HepG2 (cell line): ENCODE measurements at regions not wholly inside any gene's neighbourhood (a gene's known extent, or its start where the extent isn't known, plus 50 kb on each side); places are given as distances from the start of the nearest gene placed in this dataset.

Source experiments
- ATAC-seq: fragments of 200-7000 bp; cut with Tn5 transposase; 3 replicates; pipeline ENCODE4 v1.9.1; 2020; ENCODE audit warnings: mild to moderate bottlenecking, moderate library complexity
- BruUV-seq: library from RNA; stranded (reverse); fragments of 400-500 nt; replicated peaks from 2 replicates; lab custom pipeline; 2021; lab: Mats Ljungman, UMichigan
- CTCF ChIA-PET: fragments of 300-600 bp; formaldehyde crosslinking; extraction: SDS; loops from one replicate; lab custom pipeline; 2021; ENCODE audit warnings: low total read pairs, inconsistent platforms, low intra/inter-chr PET ratio; lab: Yijun Ruan, JAX
- POLR2A ChIA-PET: fragments of 350-600 bp; sonication (Branson Sonifier 250); formaldehyde crosslinking; loops from one replicate; lab custom pipeline; 2020; ENCODE audit warnings: antibody characterized with exemption, inconsistent platforms; lab: Yijun Ruan, JAX
- DNase-seq: peaks from one replicate; pipeline ENCODE4 v3.0.0-alpha.2; 2015; ENCODE audit warnings: low spot score
- FAIRE-seq: peaks from 3 replicates; lab custom pipeline; 2011; peaks lifted over from hg19 to GRCh38; lab: Jason Lieb, UNC
- H2AFZ ChIP-seq: one replicate; pipeline ENCODE4 v1.6.1; 2011; ENCODE audit warnings: low read length, inconsistent platforms
- H3K27ac ChIP-seq: fragments of 300-600 bp; 3 replicates; pipeline ENCODE4 v1.8.0; 2011; ENCODE audit warnings: mixed run types, mild to moderate bottlenecking, mixed read lengths, low read length, inconsistent platforms; ENCODE audit not compliant: insufficient read depth; ENCODE audit errors: extremely low read length
- H3K27me3 ChIP-seq, 2 experiments: fragments of 200-600 bp in 1 of 2; 2 replicates in 1 of 2; 3 replicates in 1 of 2; pipeline versions ENCODE4 v1.6.0 to v1.8.0; 2011; ENCODE audit warnings: low read length in 2 of 2, mild to moderate bottlenecking in 2 of 2, moderate library complexity in 2 of 2, inconsistent platforms in 1 of 2; ENCODE audit not compliant: insufficient read depth in 2 of 2, control insufficient read depth in 1 of 2
- H3K36me3 ChIP-seq, 2 experiments: fragments of 200-600 bp in 1 of 2; replicated peaks in 1 of 2; 2 replicates in 1 of 2; 3 replicates in 1 of 2; pipeline versions ENCODE4 v1.5.1 to v1.8.0; 2011; ENCODE audit warnings: low read length in 2 of 2, inconsistent platforms in 1 of 2; ENCODE audit not compliant: insufficient read depth in 2 of 2, control insufficient read depth in 1 of 2
- H3K4me1 ChIP-seq: 2 replicates; pipeline ENCODE4 v1.5.1; 2012; ENCODE audit warnings: low read length, inconsistent platforms; ENCODE audit not compliant: insufficient read depth
- H3K4me2 ChIP-seq: 2 replicates; pipeline ENCODE4 v1.6.0; 2011; ENCODE audit warnings: low read depth, low read length, inconsistent platforms
- H3K4me3 ChIP-seq, 3 experiments: fragments of 200-600 bp in 1 of 3; sonication (generic), shearing (Covaris generic) in 1 of 3; replicated peaks in 1 of 3; 2 replicates each; pipeline ENCODE4 v1.5.1; 2011 to 2016; ENCODE audit warnings: low read length in 3 of 3, inconsistent platforms in 2 of 3, low read depth in 2 of 3, mild to moderate bottlenecking in 2 of 3, control low read depth in 1 of 3, mixed read lengths in 1 of 3; ENCODE audit not compliant: insufficient read depth in 1 of 3
- H3K79me2 ChIP-seq: one replicate; pipeline ENCODE4 v1.6.1; 2011; ENCODE audit warnings: low read length, inconsistent platforms; ENCODE audit not compliant: insufficient read depth
- H3K9ac ChIP-seq: 2 replicates; pipeline ENCODE4 v1.6.0; 2011; ENCODE audit warnings: mild to moderate bottlenecking, low read depth, low read length, inconsistent platforms; ENCODE audit not compliant: insufficient read depth
- H3K9me3 ChIP-seq: 2 replicates; pipeline ENCODE4 v1.5.1; 2012; ENCODE audit warnings: mild to moderate bottlenecking, low read length
- H4K20me1 ChIP-seq: 2 replicates; pipeline ENCODE4 v1.6.0; 2011; ENCODE audit warnings: inconsistent platforms, mild to moderate bottlenecking, low read length, moderate library complexity; ENCODE audit not compliant: insufficient read depth
- FLYWCH1 ChIP-seq: sonication (generic); formaldehyde crosslinking; IDR thresholded peaks from 2 replicates; pipeline ENCODE4 v1.8.1; 2023; ENCODE audit warnings: mild to moderate bottlenecking, missing genetic modification reagents
- GATAD2A ChIP-seq: IDR thresholded peaks from 2 replicates; pipeline ENCODE4 v1.6.1; 2016
- HNRNPLL ChIP-seq: fragments of 200-400 bp; formaldehyde crosslinking; IDR thresholded peaks from 2 replicates; pipeline ENCODE4 v1.6.1; 2017; ENCODE audit warnings: mild to moderate bottlenecking, low read depth, low read length; ENCODE audit not compliant: poor library complexity, severe bottlenecking
- RBM22 ChIP-seq: fragments of 200-400 bp; formaldehyde crosslinking; optimal IDR thresholded peaks from 2 replicates; pipeline ENCODE3; 2017; ENCODE audit warnings: mild to moderate bottlenecking, low read length, moderate library complexity
- RFX1 ChIP-seq: fragments of 450-650 bp; IDR thresholded peaks from 2 replicates; pipeline ENCODE4 v1.6.1; 2017
- SMAD9 ChIP-seq: sonication (generic); formaldehyde crosslinking; IDR thresholded peaks from 2 replicates; pipeline ENCODE4 v1.5.1; 2020; ENCODE audit warnings: mild to moderate bottlenecking, missing genetic modification reagents
- SSRP1 ChIP-seq: IDR thresholded peaks from 2 replicates; pipeline ENCODE4 v1.6.1; 2016; ENCODE audit warnings: control low read depth
- ZFP1 ChIP-seq: IDR thresholded peaks from 2 replicates; pipeline ENCODE4 v1.6.1; 2016
- ZNF234 ChIP-seq: sonication (generic); formaldehyde crosslinking; conservative IDR thresholded peaks from 2 replicates; pipeline ENCODE4 v1.5.1; 2020; ENCODE audit warnings: mild to moderate bottlenecking, missing genetic modification reagents
- ZNF343 ChIP-seq: sonication (generic); formaldehyde crosslinking; IDR thresholded peaks from 2 replicates; pipeline ENCODE4 v1.4.0; 2020; ENCODE audit warnings: mild to moderate bottlenecking, missing genetic modification reagents
- ZNF547 ChIP-seq: sonication (generic); formaldehyde crosslinking; IDR thresholded peaks from 2 replicates; pipeline ENCODE4 v1.5.1; 2020; ENCODE audit warnings: mild to moderate bottlenecking, missing genetic modification reagents
- WGBS: methylation state at CpG from one replicate; pipeline ENCODE4 v1.1.6; 2017; ENCODE audit warnings: low lambda C conversion rate; 5-methylcytosine and 5-hydroxymethylcytosine counted together
- in situ Hi-C: cut with HindIII; loops from 2 replicates; pipeline ENCODE4 v1.10.0; 2017; ENCODE audit warnings: low pct_unique_long_range_greater_than_20kb; ENCODE audit not compliant: extremely low pct_ligation_motif_present
- intact Hi-C: fragments of 100-400 bp; cut with micrococcal nuclease; formaldehyde crosslinking; loops from one replicate; pipeline ENCODE4 v1.10.0; 2022; ENCODE audit not compliant: unreplicated experiment
- TF ChIP-seq, protein P1 (sequence below): sonication (generic); formaldehyde crosslinking; IDR thresholded peaks from 2 replicates; pipeline ENCODE4 v1.9.0; 2021; ENCODE audit warnings: missing genetic modification reagents, mild to moderate bottlenecking, borderline replicate concordance
- TF ChIP-seq, protein P2 (sequence below): sonication (generic); formaldehyde crosslinking; IDR thresholded peaks from 2 replicates; pipeline ENCODE4 v1.4.0; 2020; ENCODE audit warnings: missing genetic modification reagents, mild to moderate bottlenecking, borderline replicate concordance
- TF ChIP-seq, protein P3 (sequence below): sonication (generic); formaldehyde crosslinking; IDR thresholded peaks from 2 replicates; pipeline ENCODE4 v1.5.0; 2020; ENCODE audit warnings: mild to moderate bottlenecking, missing genetic modification reagents, borderline replicate concordance

DNA sequence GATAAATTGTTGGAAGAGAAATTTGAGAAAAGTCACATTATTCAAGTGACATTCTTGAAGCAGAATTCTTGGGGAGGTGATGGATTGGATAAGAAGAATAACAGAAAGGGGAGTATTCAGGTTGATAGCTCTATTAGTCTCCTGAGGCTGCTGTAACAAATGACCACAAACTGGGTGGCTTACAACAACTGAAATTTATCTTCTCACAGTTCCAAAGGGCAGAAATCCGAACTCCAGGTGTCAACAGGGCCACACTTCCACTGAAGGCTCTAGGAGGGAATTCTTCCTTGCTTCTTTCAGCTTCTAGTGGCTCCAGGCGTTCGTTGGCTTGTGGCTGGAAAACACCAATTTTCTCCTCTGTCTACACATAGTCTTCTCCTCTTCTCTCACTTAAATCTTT, 99.8 kb downstream of the TES start:
- Histone ChIP-seq H4K20me1 (no peaks in the 10 kb centered on the region), H3K27ac (no peak overlapping the region), H3K36me3 (no peaks in the 10 kb centered on the region), H3K9me3 (no peaks in the 10 kb centered on the region), H2AFZ (no peak overlapping the region), H3K9ac (no peak overlapping the region), H3K79me2 (no peaks in the 10 kb centered on the region), H3K4me2 (no peak overlapping the region), H3K27me3 (no peaks in the 10 kb centered on the region), H3K4me3 (no peak overlapping the region), H3K4me1 (peaks cover 15% of the 10 kb centered on the region)
- POLR2A ChIA-PET, result no interaction called here
- BruUV-seq, result no TSS peak
- 73% methylated on average over 2 of the region's 3 CpGs for WGBS
- CTCF ChIA-PET, result no interaction called here
- DNase-seq (no peak), FAIRE-seq (no peak), ATAC-seq (no peak)
- intact Hi-C loops (no loop called here), in situ Hi-C loops (no loop called here)
- no peak for TF ChIP-seq RBM22
- TF ChIP-seq ZFP1 (CRISPR knock-in tag), result no peak
- no peak for TF ChIP-seq FLYWCH1 (CRISPR knock-in tag)
- no peak for TF ChIP-seq HNRNPLL
- TF ChIP-seq SMAD9 (CRISPR knock-in tag), result no peak
- TF ChIP-seq, protein P1, sequence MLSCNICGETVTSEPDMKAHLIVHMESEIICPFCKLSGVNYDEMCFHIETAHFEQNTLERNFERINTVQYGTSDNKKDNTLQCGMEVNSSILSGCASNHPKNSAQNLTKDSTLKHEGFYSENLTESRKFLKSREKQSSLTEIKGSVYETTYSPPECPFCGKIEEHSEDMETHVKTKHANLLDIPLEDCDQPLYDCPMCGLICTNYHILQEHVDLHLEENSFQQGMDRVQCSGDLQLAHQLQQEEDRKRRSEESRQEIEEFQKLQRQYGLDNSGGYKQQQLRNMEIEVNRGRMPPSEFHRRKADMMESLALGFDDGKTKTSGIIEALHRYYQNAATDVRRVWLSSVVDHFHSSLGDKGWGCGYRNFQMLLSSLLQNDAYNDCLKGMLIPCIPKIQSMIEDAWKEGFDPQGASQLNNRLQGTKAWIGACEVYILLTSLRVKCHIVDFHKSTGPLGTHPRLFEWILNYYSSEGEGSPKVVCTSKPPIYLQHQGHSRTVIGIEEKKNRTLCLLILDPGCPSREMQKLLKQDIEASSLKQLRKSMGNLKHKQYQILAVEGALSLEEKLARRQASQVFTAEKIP, result no peak
- TF ChIP-seq, protein P2, sequence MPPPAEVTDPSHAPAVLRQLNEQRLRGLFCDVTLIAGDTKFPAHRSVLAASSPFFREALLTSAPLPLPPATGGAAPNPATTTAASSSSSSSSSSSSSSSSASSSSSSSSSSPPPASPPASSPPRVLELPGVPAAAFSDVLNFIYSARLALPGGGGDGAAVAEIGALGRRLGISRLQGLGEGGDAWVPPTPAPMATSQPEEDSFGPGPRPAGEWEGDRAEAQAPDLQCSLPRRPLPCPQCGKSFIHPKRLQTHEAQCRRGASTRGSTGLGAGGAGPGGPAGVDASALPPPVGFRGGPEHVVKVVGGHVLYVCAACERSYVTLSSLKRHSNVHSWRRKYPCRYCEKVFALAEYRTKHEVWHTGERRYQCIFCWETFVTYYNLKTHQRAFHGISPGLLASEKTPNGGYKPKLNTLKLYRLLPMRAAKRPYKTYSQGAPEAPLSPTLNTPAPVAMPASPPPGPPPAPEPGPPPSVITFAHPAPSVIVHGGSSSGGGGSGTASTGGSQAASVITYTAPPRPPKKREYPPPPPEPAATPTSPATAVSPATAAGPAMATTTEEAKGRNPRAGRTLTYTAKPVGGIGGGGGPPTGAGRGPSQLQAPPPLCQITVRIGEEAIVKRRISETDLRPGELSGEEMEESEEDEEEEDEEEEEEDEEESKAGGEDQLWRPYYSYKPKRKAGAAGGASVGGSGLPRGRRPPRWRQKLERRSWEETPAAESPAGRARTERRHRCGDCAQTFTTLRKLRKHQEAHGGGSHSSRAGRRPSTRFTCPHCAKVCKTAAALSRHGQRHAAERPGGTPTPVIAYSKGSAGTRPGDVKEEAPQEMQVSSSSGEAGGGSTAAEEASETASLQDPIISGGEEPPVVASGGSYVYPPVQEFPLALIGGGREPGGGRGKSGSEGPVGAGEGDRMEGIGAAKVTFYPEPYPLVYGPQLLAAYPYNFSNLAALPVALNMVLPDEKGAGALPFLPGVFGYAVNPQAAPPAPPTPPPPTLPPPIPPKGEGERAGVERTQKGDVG (CRISPR knock-in tag), result no peak
- TF ChIP-seq ZNF547, result no peak
- no peak for TF ChIP-seq SSRP1 (CRISPR knock-in tag)
- TF ChIP-seq RFX1, result no peak
- TF ChIP-seq ZNF343, result no peak
- TF ChIP-seq, protein P3, sequence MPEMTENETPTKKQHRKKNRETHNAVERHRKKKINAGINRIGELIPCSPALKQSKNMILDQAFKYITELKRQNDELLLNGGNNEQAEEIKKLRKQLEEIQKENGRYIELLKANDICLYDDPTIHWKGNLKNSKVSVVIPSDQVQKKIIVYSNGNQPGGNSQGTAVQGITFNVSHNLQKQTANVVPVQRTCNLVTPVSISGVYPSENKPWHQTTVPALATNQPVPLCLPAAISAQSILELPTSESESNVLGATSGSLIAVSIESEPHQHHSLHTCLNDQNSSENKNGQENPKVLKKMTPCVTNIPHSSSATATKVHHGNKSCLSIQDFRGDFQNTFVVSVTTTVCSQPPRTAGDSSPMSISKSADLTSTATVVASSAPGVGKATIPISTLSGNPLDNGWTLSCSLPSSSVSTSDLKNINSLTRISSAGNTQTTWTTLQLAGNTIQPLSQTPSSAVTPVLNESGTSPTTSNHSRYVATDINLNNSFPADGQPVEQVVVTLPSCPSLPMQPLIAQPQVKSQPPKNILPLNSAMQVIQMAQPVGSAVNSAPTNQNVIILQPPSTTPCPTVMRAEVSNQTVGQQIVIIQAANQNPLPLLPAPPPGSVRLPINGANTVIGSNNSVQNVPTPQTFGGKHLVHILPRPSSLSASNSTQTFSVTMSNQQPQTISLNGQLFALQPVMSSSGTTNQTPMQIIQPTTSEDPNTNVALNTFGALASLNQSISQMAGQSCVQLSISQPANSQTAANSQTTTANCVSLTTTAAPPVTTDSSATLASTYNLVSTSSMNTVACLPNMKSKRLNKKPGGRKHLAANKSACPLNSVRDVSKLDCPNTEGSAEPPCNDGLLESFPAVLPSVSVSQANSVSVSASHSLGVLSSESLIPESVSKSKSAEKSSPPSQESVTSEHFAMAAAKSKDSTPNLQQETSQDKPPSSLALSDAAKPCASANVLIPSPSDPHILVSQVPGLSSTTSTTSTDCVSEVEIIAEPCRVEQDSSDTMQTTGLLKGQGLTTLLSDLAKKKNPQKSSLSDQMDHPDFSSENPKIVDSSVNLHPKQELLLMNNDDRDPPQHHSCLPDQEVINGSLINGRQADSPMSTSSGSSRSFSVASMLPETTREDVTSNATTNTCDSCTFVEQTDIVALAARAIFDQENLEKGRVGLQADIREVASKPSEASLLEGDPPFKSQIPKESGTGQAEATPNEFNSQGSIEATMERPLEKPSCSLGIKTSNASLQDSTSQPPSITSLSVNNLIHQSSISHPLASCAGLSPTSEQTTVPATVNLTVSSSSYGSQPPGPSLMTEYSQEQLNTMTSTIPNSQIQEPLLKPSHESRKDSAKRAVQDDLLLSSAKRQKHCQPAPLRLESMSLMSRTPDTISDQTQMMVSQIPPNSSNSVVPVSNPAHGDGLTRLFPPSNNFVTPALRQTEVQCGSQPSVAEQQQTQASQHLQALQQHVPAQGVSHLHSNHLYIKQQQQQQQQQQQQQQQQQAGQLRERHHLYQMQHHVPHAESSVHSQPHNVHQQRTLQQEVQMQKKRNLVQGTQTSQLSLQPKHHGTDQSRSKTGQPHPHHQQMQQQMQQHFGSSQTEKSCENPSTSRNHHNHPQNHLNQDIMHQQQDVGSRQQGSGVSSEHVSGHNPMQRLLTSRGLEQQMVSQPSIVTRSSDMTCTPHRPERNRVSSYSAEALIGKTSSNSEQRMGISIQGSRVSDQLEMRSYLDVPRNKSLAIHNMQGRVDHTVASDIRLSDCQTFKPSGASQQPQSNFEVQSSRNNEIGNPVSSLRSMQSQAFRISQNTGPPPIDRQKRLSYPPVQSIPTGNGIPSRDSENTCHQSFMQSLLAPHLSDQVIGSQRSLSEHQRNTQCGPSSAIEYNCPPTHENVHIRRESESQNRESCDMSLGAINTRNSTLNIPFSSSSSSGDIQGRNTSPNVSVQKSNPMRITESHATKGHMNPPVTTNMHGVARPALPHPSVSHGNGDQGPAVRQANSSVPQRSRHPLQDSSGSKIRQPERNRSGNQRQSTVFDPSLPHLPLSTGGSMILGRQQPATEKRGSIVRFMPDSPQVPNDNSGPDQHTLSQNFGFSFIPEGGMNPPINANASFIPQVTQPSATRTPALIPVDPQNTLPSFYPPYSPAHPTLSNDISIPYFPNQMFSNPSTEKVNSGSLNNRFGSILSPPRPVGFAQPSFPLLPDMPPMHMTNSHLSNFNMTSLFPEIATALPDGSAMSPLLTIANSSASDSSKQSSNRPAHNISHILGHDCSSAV (CRISPR knock-in tag), result no peak
- no peak for TF ChIP-seq GATAD2A (CRISPR knock-in tag)
- TF ChIP-seq ZNF234 (CRISPR knock-in tag), result no peak
